Upper lobe of right lung (tissue), 1 donor: ENCODE measurements at regions not wholly inside any gene's neighbourhood (a gene's known extent, or its start where the extent isn't known, plus 50 kb on each side); places are given as distances from the start of the nearest gene placed in this dataset.
"Not testable (repeated sequence)": the region's sequence is repeated elsewhere in the genome, so short reads cannot be mapped to it uniquely, and the experiment has no call there.

Experiments
- ATAC-seq: fragments of 200-7000 bp; cut with Tn5 transposase; one replicate; pipeline ENCODE4 v1.9.1; 2020; ENCODE audit warnings: mild to moderate bottlenecking, moderate library complexity
- DNase-seq: peaks from one replicate; pipeline ENCODE4 v3.0.0-alpha.2; 2020
- H3K27ac ChIP-seq: fragments of 200-600 bp; one replicate; pipeline ENCODE4 v1.8.0; 2022
- H3K27me3 ChIP-seq: fragments of 200-600 bp; one replicate; pipeline ENCODE4 v1.8.0; 2022; ENCODE audit warnings: mild to moderate bottlenecking
- H3K36me3 ChIP-seq: fragments of 200-600 bp; one replicate; pipeline ENCODE4 v1.8.0; 2022
- H3K4me1 ChIP-seq: fragments of 200-600 bp; one replicate; pipeline ENCODE4 v1.8.0; 2022
- H3K4me3 ChIP-seq: fragments of 200-600 bp; one replicate; pipeline ENCODE4 v1.8.0; 2022; ENCODE audit warnings: mild to moderate bottlenecking
- H3K9me3 ChIP-seq: fragments of 200-600 bp; one replicate; pipeline ENCODE4 v1.8.0; 2022
- intact Hi-C: fragments of 100-400 bp; cut with DNase I; formaldehyde crosslinking; loops from one replicate; pipeline ENCODE4 v1.11.0; 2022
- TF ChIP-seq, protein P1 (sequence below): fragments of 200-600 bp; IDR thresholded peaks from one replicate; pipeline ENCODE4 v1.8.0; 2022; ENCODE audit warnings: antibody characterized with exemption
- donor health status: DM: no; HTN: yes; CAD: no; lungs with severe emphysema.

DNA sequence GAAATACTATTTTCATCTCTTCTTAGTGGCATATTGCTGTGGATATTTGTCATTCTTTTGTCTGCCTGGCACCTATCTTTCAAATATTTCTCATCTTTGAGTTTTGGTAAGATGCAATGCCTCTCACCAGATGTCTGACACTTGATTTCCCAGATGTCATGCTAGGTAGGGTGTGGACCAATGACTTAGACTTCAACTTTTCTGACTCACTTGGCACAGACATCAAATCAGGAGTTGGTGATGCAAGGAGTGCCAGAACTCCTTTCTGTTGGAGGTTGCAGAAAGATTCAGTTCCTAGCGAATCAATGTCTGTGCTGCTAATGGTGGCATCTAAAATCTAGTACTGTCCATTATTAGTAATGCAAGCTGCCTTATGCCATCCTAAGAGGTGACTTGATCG lies 216.9 kb upstream of the FERD3L start:
- DNase-seq (no peak), ATAC-seq (no peak)
- Histone ChIP-seq H3K27ac (no peak overlapping the region), H3K9me3 (no peaks in the 10 kb centered on the region), H3K27me3 (no peaks in the 10 kb centered on the region), H3K4me1 (no peaks in the 10 kb centered on the region), H3K4me3 (no peak overlapping the region), H3K36me3 (no peaks in the 10 kb centered on the region)
- intact Hi-C loops, result no loop called here
- TF ChIP-seq, protein P1, sequence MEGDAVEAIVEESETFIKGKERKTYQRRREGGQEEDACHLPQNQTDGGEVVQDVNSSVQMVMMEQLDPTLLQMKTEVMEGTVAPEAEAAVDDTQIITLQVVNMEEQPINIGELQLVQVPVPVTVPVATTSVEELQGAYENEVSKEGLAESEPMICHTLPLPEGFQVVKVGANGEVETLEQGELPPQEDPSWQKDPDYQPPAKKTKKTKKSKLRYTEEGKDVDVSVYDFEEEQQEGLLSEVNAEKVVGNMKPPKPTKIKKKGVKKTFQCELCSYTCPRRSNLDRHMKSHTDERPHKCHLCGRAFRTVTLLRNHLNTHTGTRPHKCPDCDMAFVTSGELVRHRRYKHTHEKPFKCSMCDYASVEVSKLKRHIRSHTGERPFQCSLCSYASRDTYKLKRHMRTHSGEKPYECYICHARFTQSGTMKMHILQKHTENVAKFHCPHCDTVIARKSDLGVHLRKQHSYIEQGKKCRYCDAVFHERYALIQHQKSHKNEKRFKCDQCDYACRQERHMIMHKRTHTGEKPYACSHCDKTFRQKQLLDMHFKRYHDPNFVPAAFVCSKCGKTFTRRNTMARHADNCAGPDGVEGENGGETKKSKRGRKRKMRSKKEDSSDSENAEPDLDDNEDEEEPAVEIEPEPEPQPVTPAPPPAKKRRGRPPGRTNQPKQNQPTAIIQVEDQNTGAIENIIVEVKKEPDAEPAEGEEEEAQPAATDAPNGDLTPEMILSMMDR, result no peak

DNA sequence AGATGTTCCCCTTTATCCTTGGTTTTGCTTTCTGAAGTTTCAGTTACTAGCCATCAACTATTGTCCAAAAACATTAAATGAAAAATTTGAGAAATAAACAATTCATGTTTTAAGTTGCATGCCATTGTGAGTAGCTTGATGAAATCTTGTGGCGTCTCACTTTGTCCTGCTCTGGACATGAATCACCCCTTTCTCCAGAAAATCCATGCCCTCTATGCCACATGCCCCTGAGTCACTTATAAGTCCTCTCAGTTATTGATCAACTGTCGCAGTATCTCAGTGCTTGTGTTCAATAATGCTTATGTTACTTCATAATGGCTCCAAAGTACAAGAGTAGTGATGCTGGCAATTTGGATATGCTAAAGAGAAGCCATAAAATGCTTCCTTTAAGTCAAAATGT lies 208.0 kb upstream of the FERD3L start:
- H3K27ac ChIP-seq, result no peak overlapping the region
- intact Hi-C loops, result no loop called here

DNA sequence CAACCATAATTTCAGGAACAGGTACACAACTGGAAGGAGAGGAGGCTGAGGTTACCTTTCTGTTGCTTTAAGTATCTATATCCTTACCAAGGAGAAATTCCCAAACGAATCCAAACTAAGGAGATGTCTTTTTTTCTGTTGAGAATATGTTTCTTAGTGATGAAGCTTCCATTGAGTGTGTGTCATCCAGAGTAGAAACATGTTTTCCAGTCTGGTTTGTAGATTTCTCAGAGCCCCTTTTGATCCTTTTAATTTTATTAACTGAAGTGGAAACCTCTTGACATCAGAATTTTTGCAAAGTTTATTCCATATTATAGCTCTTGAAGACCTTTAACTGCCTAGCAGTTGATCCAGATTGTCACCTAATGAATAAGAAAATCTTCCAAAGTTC lies 207.1 kb upstream of the FERD3L start:
- DNase-seq (no peak), ATAC-seq (no peak)

More for the DNA sequence above, 208.0 kb upstream of the FERD3L start:
- DNase-seq (no peak), ATAC-seq (no peak)
- no peaks in the 10 kb centered on the region for H3K9me3 ChIP-seq
- H3K36me3 ChIP-seq, result no peaks in the 10 kb centered on the region
- H3K4me1 ChIP-seq, result no peaks in the 10 kb centered on the region
- H3K4me3 ChIP-seq, result no peak overlapping the region
- H3K27me3 ChIP-seq, result no peaks in the 10 kb centered on the region
- TF ChIP-seq, protein P1, result no peak

DNA sequence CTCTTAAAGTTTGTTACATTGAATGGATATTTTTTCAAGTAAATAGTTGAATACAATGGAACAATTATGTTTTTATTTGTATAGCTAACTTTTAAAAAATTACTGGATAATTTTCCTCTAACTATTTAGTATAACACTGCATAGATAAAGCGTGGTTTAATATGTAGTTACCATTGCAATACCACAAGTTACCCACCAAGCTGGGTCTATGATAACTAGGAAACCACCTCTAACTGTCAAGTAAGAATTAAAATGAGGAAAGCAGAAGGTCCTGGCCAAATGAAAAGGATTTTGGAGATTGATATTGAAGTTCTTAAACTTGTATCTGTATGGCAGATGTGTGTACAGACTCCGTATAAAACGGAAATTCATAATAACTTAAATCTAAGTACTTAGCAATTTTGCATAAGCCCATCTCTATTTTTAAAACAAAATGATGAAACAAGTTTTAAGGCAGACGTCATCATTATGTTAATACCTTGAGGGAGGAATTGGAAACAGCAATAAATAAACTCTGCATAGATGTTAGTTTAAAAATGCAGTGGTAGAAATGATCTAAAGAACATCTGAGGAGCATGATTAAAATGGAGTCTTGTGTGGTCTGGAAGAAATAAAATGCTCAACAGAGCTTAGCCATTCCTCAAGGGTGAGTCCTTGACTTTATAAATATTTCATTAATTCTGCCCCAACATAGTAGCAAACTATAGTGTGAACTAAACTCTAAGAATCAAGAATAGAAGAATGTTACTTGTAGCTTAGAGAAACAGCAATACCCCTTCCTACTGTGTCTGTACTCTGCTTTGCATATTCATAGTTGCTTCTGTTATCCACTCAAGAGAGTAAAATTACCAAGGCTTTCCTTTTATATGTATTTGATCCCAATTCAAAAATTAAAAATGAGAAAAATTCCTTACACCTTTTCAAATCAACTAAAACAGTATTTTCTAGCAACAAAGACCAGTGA lies 206.4 kb upstream of the FERD3L start:
- Histone ChIP-seq H3K27ac (no peak overlapping the region), H3K4me3 (no peak overlapping the region), H3K36me3 (no peaks in the 10 kb centered on the region), H3K9me3 (no peaks in the 10 kb centered on the region), H3K27me3 (no peaks in the 10 kb centered on the region), H3K4me1 (no peaks in the 10 kb centered on the region)
- no peak for ATAC-seq
- intact Hi-C loops, result no loop called here
- TF ChIP-seq, protein P1, result no peak
- no peak for DNase-seq

More for the DNA sequence above, 207.1 kb upstream of the FERD3L start:
- intact Hi-C loops, result no loop called here
- no peak overlapping the region for H3K4me3 ChIP-seq
- no peaks in the 10 kb centered on the region for H3K4me1 ChIP-seq
- no peaks in the 10 kb centered on the region for H3K36me3 ChIP-seq
- TF ChIP-seq, protein P1, result no peak
- H3K27me3 ChIP-seq, result no peaks in the 10 kb centered on the region
- H3K9me3 ChIP-seq, result no peaks in the 10 kb centered on the region
- no peak overlapping the region for H3K27ac ChIP-seq

DNA sequence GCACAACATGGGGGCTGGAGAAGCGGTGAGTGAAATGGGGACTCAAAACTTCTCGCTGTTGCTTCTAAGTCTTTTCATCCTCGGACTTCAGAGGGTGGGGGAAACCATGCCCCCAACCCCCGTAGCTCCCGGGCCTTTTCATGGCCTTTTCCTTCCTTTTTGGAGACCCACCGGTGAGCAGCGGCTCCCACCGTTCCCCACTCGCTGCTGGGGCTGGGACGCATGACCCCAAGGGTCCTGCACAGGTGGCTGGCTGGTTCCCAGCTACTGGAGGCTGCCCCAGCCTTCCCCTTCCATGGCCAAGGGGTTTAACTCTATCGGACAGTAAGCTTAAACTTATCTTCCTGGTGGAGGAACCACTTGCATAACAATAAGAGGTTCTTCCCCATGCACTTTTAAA lies 194.3 kb upstream of the FERD3L start:
- TF ChIP-seq, protein P1, result no peak
- Histone ChIP-seq H3K9me3 (no peaks in the 10 kb centered on the region), H3K36me3 (no peaks in the 10 kb centered on the region), H3K4me3 (no peak overlapping the region), H3K27me3 (no peaks in the 10 kb centered on the region), H3K27ac (no peak overlapping the region), H3K4me1 (no peaks in the 10 kb centered on the region)
- DNase-seq (no peak), ATAC-seq (no peak)
- intact Hi-C loops, result no loop called here

DNA sequence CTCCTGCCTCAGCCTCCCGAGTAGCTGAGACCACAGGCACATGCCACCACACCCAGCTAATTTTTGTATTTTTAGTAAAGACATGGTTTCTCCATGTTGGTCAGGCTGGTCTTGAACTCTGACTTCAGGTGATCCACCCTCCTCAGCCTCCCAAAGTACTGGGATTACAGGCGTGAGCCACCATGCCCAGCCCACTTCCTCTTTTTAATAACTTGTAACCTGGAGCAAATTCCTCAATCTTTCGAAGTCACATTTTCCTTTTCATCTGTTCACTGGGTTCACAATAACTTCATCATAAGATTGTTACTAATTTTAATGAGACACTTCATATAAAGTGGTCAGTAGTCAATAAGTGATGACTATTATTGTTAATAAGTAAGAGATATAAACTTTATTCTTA lies 193.3 kb upstream of the FERD3L start:
- H3K4me3 ChIP-seq, H3K36me3 ChIP-seq, H3K4me1 ChIP-seq, ATAC-seq, DNase-seq, intact Hi-C loops, H3K27ac ChIP-seq, H3K27me3 ChIP-seq, H3K9me3 ChIP-seq: not testable (repeated sequence)
